GM23248 (cell line): ENCODE measurements at regions not wholly inside any gene's neighbourhood (a gene's known extent, or its start where the extent isn't known, plus 50 kb on each side); places are given as distances from the start of the nearest gene placed in this dataset.

ENCODE experiments used
- DNase-seq: peaks from one replicate; pipeline ENCODE4 v3.0.0-alpha.2; 2015
- H2AFZ ChIP-seq: fragments of 200-600 bp; sonication (generic); 2 replicates; pipeline ENCODE4 v1.6.1; 2016; ENCODE audit warnings: antibody characterized with exemption
- H3F3A ChIP-seq: fragments of 200-600 bp; sonication (generic); 2 replicates; pipeline ENCODE4 v1.6.1; 2016; ENCODE audit warnings: mild to moderate bottlenecking, antibody characterized with exemption, mixed run types; ENCODE audit not compliant: insufficient read depth
- H3K27ac ChIP-seq: fragments of 200-600 bp; sonication (generic); 2 replicates; pipeline ENCODE4 v1.5.1; 2016; ENCODE audit warnings: mild to moderate bottlenecking
- H3K27me3 ChIP-seq: fragments of 200-600 bp; sonication (generic); replicated peaks from 2 replicates; pipeline ENCODE4 v1.6.1; 2016; ENCODE audit warnings: mild to moderate bottlenecking; ENCODE audit not compliant: insufficient read depth
- H3K36me3 ChIP-seq: fragments of 200-600 bp; sonication (generic); 2 replicates; pipeline ENCODE4 v1.6.1; 2016; ENCODE audit warnings: low read depth, mild to moderate bottlenecking
- H3K4me1 ChIP-seq: fragments of 200-600 bp; sonication (generic); 2 replicates; pipeline ENCODE4 v1.6.1; 2016; ENCODE audit warnings: mild to moderate bottlenecking; ENCODE audit not compliant: insufficient read depth
- H3K4me2 ChIP-seq: fragments of 200-600 bp; sonication (generic); one replicate; pipeline ENCODE4 v1.6.1; 2016; ENCODE audit warnings: mild to moderate bottlenecking; ENCODE audit not compliant: unreplicated experiment
- H3K4me3 ChIP-seq: fragments of 200-600 bp; sonication (generic); 2 replicates; pipeline ENCODE4 v1.5.1; 2016; ENCODE audit warnings: mild to moderate bottlenecking
- H3K79me2 ChIP-seq: fragments of 200-600 bp; sonication (generic); 2 replicates; pipeline ENCODE4 v1.6.1; 2016; ENCODE audit warnings: mild to moderate bottlenecking; ENCODE audit not compliant: insufficient read depth
- H3K9ac ChIP-seq: fragments of 200-600 bp; sonication (generic); 2 replicates; pipeline ENCODE4 v1.6.1; 2016; ENCODE audit warnings: mild to moderate bottlenecking
- H3K9me2 ChIP-seq: fragments of 200-600 bp; sonication (generic); 2 replicates; pipeline ENCODE4 v1.6.1; 2016; ENCODE audit warnings: mixed run types, mild to moderate bottlenecking, moderate library complexity; ENCODE audit not compliant: insufficient read depth
- H3K9me3 ChIP-seq: fragments of 200-600 bp; sonication (generic); one replicate; pipeline ENCODE4 v1.6.1; 2017; ENCODE audit warnings: low read depth
- H4K20me1 ChIP-seq: fragments of 200-600 bp; sonication (generic); 2 replicates; pipeline ENCODE4 v1.6.0; 2016; ENCODE audit not compliant: insufficient read depth
- EZH2 ChIP-seq: fragments of 200-600 bp; sonication (generic); IDR thresholded peaks from 2 replicates; pipeline ENCODE4 v1.6.1; 2018; ENCODE audit warnings: antibody characterized with exemption, mild to moderate bottlenecking; ENCODE audit not compliant: insufficient read depth, poor library complexity, severe bottlenecking
- EZH2phosphoT487 ChIP-seq: fragments of 200-600 bp; sonication (generic); IDR thresholded peaks from 2 replicates; pipeline ENCODE4 v1.6.1; 2018; ENCODE audit warnings: antibody characterized with exemption, moderate library complexity, mild to moderate bottlenecking, low read depth; ENCODE audit not compliant: insufficient read depth
- WGBS, 2 experiments: methylation state at CpG; one replicate each; pipeline ENCODE4 v1.1.6; 2015 to 2017; ENCODE audit warnings: low lambda C conversion rate in 2 of 2, low coverage in 1 of 2; ENCODE audit errors: missing lambda C conversion rate in 2 of 2; 5-methylcytosine and 5-hydroxymethylcytosine counted together
- in situ Hi-C: fragments of 300-500 bp; cut with MboI; formaldehyde crosslinking; loops from 2 replicates; pipeline ENCODE4 v1.15.0; 2020

GRCh38 chr7:41096917-41097316 lies 606.0 kb downstream of the INHBA start:
- H3K9me2 ChIP-seq = no peaks in the 10 kb centered on the region
- in situ Hi-C loops = no loop called here
- no peak overlapping the region for H3K4me3 ChIP-seq
- no peaks in the 10 kb centered on the region for H3K27me3 ChIP-seq
- peaks cover 9% of the 10 kb centered on the region; the same call in 1 of the 2 replicates for H3F3A ChIP-seq
- H3K4me2 ChIP-seq = no peak overlapping the region
- peak; percentile 46 for DNase-seq
- no peak overlapping the region for H3K9ac ChIP-seq
- no peaks in the 10 kb centered on the region for H4K20me1 ChIP-seq
- TF ChIP-seq EZH2 (no peak), EZH2phosphoT487 (no peak)
- peak overlapping the region; percentile 50 for H3K27ac ChIP-seq
- no peak overlapping the region for H2AFZ ChIP-seq
- 85 to 89% methylated on average over 4 of the region's 4 CpGs for WGBS, 2 experiments
- H3K4me1 ChIP-seq = peaks cover 12% of the 10 kb centered on the region
- no peaks in the 10 kb centered on the region for H3K79me2 ChIP-seq
- no peaks in the 10 kb centered on the region for H3K9me3 ChIP-seq
- H3K36me3 ChIP-seq = no peaks in the 10 kb centered on the region

- TF ChIP-seq EZH2phosphoT487 (no peak), EZH2 (no peak)
- in situ Hi-C loops = no loop called here
Observed at GRCh38 chr7:41093141-41093540, 609.7 kb downstream of the INHBA start.

GRCh38 chr7:41085244-41085643 lies 617.6 kb downstream of the INHBA start:
- no peaks in the 10 kb centered on the region for H3F3A ChIP-seq
- WGBS, 2 experiments = 67 to 72% methylated on average over 2 of the region's 2 CpGs
- no peak overlapping the region for H3K9ac ChIP-seq
- no peaks in the 10 kb centered on the region; the same call in 1 of the 2 replicates for H3K9me2 ChIP-seq
- H3K4me1 ChIP-seq = peaks cover 8% of the 10 kb centered on the region
- peak; percentile 65 for DNase-seq
- no peaks in the 10 kb centered on the region for H3K27me3 ChIP-seq
- in situ Hi-C loops = no loop called here
- no peak overlapping the region for H3K4me2 ChIP-seq
- TF ChIP-seq EZH2phosphoT487 = no peak
- no peak for TF ChIP-seq EZH2
- no peaks in the 10 kb centered on the region for H3K79me2 ChIP-seq
- H3K27ac ChIP-seq = no peak overlapping the region
- H3K36me3 ChIP-seq = no peaks in the 10 kb centered on the region
- H3K4me3 ChIP-seq = no peak overlapping the region
- H3K9me3 ChIP-seq = no peaks in the 10 kb centered on the region
- no peaks in the 10 kb centered on the region for H4K20me1 ChIP-seq
- no peak overlapping the region for H2AFZ ChIP-seq

More at GRCh38 chr7:41093141-41093540, 609.7 kb downstream of the INHBA start:
- Histone ChIP-seq H3K4me2 (no peak overlapping the region), H3K9me2 (no peaks in the 10 kb centered on the region), H3K9ac (no peak overlapping the region), H3F3A (peaks cover 8% of the 10 kb centered on the region; the same call in 1 of the 2 replicates), H4K20me1 (no peaks in the 10 kb centered on the region), H3K79me2 (no peaks in the 10 kb centered on the region), H3K9me3 (no peaks in the 10 kb centered on the region), H3K36me3 (no peaks in the 10 kb centered on the region), H3K4me3 (no peak overlapping the region), H3K4me1 (peaks cover 12% of the 10 kb centered on the region), H2AFZ (no peak overlapping the region), H3K27ac (no peak overlapping the region), H3K27me3 (no peaks in the 10 kb centered on the region)
- DNase-seq = no peak
- WGBS, 2 experiments = 91 to 96% methylated on average over 3 of the region's 3 CpGs

- H3K27ac ChIP-seq = no peak overlapping the region
- no peak overlapping the region for H2AFZ ChIP-seq
- H3K27me3 ChIP-seq = no peaks in the 10 kb centered on the region
- H3K4me3 ChIP-seq = no peak overlapping the region
- H3K4me2 ChIP-seq = no peak overlapping the region
- TF ChIP-seq EZH2phosphoT487 (no peak), EZH2 (no peak)
- H3K9me2 ChIP-seq = no peaks in the 10 kb centered on the region; the same call in 1 of the 2 replicates
- WGBS, 2 experiments = 95 to 98% methylated on average over 2 of the region's 2 CpGs
- DNase-seq = no peak
- no peaks in the 10 kb centered on the region for H3K9me3 ChIP-seq
- H3K4me1 ChIP-seq = peaks cover 8% of the 10 kb centered on the region
- H3K79me2 ChIP-seq = no peaks in the 10 kb centered on the region
- no peak overlapping the region for H3K9ac ChIP-seq
- in situ Hi-C loops = no loop called here
- H4K20me1 ChIP-seq = no peaks in the 10 kb centered on the region
- no peaks in the 10 kb centered on the region for H3F3A ChIP-seq
- no peaks in the 10 kb centered on the region for H3K36me3 ChIP-seq
Observed at GRCh38 chr7:41084381-41084780, 618.5 kb downstream of the INHBA start.

- H3K9ac ChIP-seq = no peak overlapping the region
- H3K4me3 ChIP-seq = no peak overlapping the region
- no peak for TF ChIP-seq EZH2phosphoT487
- no peak for TF ChIP-seq EZH2
- in situ Hi-C loops = no loop called here
- no peaks in the 10 kb centered on the region for H3K9me3 ChIP-seq
- no peaks in the 10 kb centered on the region for H4K20me1 ChIP-seq
- WGBS, 2 experiments = 80 to 91% methylated on average over 3 of the region's 3 CpGs
- no peak overlapping the region for H2AFZ ChIP-seq
- no peaks in the 10 kb centered on the region for H3K36me3 ChIP-seq
- H3K4me1 ChIP-seq = no peaks in the 10 kb centered on the region
- no peaks in the 10 kb centered on the region for H3K79me2 ChIP-seq
- H3K4me2 ChIP-seq = no peak overlapping the region
- no peaks in the 10 kb centered on the region for H3K27me3 ChIP-seq
- H3F3A ChIP-seq = no peaks in the 10 kb centered on the region
- H3K9me2 ChIP-seq = 0 out of 2 replicates have a peak, but pooled peaks cover 3% of the 10 kb centered on the region
- H3K27ac ChIP-seq = no peak overlapping the region
- no peak for DNase-seq
Observed at GRCh38 chr7:41069635-41070034, 633.3 kb downstream of the INHBA start.
